ENCODE measurements at regions not wholly inside any gene's neighbourhood (a gene's known extent, or its start where the extent isn't known, plus 50 kb on each side); places are given as distances from the start of the nearest gene placed in this dataset.

DNA sequence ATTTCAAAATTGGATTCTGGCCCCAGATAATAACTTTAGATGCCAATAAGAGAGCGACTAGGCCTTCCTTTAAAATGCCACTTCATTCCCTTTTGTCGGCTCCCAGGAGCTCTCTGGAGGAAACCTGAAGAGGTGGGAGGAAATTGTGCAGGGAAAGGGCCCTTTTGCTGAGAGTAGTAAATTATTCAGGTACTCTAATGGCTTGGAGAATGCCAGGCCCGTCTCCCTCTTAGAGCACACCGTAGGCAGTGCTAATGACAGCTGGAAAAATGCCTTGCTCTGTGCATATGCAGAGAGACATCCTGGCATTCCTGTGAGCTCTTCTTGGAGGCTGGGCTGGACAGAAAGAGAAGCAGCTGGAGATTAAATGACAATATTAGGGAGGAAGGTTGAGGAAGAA is 115.0 kb upstream of the RPH3A start (continued):
- TF ChIP-seq TCF7L2 (IDR thresholded peaks at IDR 0.05; ENCODE audit: borderline replicate concordance, low read depth, low read length) (no peak), ZBTB11 (tag by site-specific recombination; conservative IDR thresholded peaks at IDR 0.05; ENCODE audit: low read depth) (no peak), ZNF621 (tag by site-specific recombination; IDR thresholded peaks at IDR 0.05) (no peak), SP2 (tag by site-specific recombination; IDR thresholded peaks at IDR 0.05) (no peak), SETDB1 (IDR thresholded peaks at IDR 0.05; ENCODE audit: insufficient read length, low read length) (no peak), ZNF623 (tag by site-specific recombination; IDR thresholded peaks at IDR 0.05) (no peak), KLF7 (tag by site-specific recombination; IDR thresholded peaks at IDR 0.05; ENCODE audit: borderline replicate concordance) (no peak)

DNA sequence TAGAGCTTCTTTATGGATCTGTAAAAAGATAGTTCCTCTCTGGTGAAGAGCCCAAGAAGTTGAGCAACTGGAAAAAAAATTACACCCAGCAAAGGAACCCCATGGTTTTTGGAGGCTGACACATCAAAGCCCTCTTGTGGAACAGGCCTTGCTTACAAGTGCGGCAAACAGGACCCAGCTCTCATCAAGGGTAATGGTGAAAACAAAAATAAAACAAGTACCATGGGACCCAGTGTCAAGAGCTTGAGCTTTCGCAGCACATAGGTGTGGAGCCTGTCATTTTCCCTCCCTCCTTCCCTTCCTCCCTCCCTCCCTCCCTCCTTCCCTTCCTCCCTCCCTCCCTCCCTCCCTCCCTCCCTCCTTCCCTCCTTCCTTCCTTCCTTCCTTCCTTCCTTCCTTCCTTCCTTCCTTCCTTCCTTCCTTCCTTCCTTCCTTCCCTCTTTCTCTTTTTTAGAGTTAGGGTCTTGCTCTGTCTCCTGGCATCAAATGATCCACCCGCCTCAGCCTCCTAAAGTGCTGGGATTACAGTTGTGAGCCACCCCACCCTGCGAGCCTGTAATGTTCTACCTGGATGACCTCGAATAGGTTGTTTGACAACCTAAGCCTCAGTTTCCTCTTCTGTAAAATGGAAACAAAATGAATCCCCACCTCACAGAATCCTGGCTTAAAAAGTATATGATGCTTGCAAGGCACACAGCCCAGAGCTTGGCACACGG is 114.3 kb upstream of the RPH3A start:
- H3K9me3 ChIP-seq (ENCODE audit: control insufficient read depth, insufficient read depth, low read depth, low read length), result no peaks in the 10 kb centered on the region
- no peaks in the 10 kb centered on the region for H3K36me3 ChIP-seq (ENCODE audit: control insufficient read depth in 2 of 2, insufficient read depth in 1 of 2, low read length in 2 of 2)
- CTCF ChIA-PET, result no interaction called here
- TF ChIP-seq GLIS1 (tag by site-specific recombination; IDR thresholded peaks at IDR 0.05) (no peak), ZNF624 (tag by site-specific recombination; IDR thresholded peaks at IDR 0.05) (no peak), ZNF146 (tag by site-specific recombination; IDR thresholded peaks at IDR 0.05) (no peak), OSR2 (tag by site-specific recombination; IDR thresholded peaks at IDR 0.05) (no peak), INSM2 (tag by site-specific recombination; IDR thresholded peaks at IDR 0.05) (no peak), ZNF302 (tag by site-specific recombination; IDR thresholded peaks at IDR 0.05; ENCODE audit: low read depth) (no peak)
- TF ChIP-seq, protein P1, sequence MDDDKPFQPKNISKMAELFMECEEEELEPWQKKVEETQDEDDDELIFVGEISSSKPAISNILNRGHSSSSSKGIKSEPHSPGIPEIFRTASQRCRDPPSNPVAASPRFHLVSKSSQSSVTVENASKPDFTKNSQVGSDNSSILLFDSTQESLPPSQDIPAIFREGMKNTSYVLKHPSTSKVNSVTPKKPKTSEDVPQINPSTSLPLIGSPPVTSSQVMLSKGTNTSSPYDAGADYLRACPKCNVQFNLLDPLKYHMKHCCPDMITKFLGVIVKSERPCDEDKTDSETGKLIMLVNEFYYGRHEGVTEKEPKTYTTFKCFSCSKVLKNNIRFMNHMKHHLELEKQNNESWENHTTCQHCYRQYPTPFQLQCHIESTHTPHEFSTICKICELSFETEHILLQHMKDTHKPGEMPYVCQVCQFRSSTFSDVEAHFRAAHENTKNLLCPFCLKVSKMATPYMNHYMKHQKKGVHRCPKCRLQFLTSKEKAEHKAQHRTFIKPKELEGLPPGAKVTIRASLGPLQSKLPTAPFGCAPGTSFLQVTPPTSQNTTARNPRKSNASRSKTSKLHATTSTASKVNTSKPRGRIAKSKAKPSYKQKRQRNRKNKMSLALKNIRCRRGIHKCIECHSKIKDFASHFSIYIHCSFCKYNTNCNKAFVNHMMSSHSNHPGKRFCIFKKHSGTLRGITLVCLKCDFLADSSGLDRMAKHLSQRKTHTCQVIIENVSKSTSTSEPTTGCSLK (tag by site-specific recombination; IDR thresholded peaks at IDR 0.05), result no peak
- no peaks in the 10 kb centered on the region for H3K4me1 ChIP-seq (ENCODE audit: control insufficient read depth, insufficient read depth, low read length)
- H3K4me3 ChIP-seq (ENCODE audit: low read depth, low read length), result no peak overlapping the region
- POLR2A ChIA-PET, result no interaction called here
- H3K27ac ChIP-seq (ENCODE audit: extremely low read depth, low read depth, low read length), result no peak overlapping the region

DNA sequence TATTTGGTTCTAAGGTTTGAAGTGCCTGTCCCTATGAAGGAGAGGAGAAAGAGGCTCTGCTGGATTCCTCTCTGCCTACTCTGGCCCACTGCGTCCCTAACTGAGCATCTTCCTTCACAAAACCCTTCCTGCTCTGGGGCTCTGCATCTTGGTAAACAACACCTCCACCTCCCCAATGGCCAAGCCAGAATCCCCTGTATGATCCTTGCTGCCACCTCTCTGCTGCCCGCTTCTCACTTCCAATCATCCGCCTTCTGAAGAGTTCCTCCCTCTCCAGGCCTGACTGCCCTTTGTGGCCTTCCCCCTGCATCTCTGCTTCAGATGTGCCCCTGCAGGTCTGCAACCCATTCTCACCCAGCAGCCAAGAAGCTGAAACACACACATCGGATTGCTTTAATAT is 110.6 kb upstream of the RPH3A start:
- Histone ChIP-seq H3K9me3 (ENCODE audit: control insufficient read depth, insufficient read depth, low read depth, low read length) (no peaks in the 10 kb centered on the region), H3K4me1 (ENCODE audit: control insufficient read depth, insufficient read depth, low read length) (no peaks in the 10 kb centered on the region), H3K27ac (ENCODE audit: extremely low read depth, low read depth, low read length) (no peak overlapping the region), H3K4me3 (ENCODE audit: low read depth, low read length) (no peak overlapping the region), H3K36me3 (ENCODE audit: control insufficient read depth in 2 of 2, insufficient read depth in 1 of 2, low read length in 2 of 2) (no peaks in the 10 kb centered on the region)
- POLR2A ChIA-PET, result no interaction called here
- TF ChIP-seq ZNF654 (tag by site-specific recombination; IDR thresholded peaks at IDR 0.05; ENCODE audit: low read depth) (no peak), ZNF561 (tag by site-specific recombination; IDR thresholded peaks at IDR 0.05; ENCODE audit: borderline replicate concordance) (no peak)
- CTCF ChIA-PET, result no interaction called here

Data from HEK293 (cell line).